ENCODE measurements at regions not wholly inside any gene's neighbourhood (a gene's known extent, or its start where the extent isn't known, plus 50 kb on each side); places are given as distances from the start of the nearest gene placed in this dataset.

GRCh38 chr4:123708902-123709301 lies 312.3 kb downstream of the SPRY1 start:
- no peaks in the 10 kb centered on the region for H3K4me1 Mint-ChIP-seq (ENCODE audit: unreplicated experiment)
- no peak for DNase-seq (ENCODE audit: extremely low spot score, unreplicated experiment)
- no peaks in the 10 kb centered on the region for H3K27me3 Mint-ChIP-seq
- no peak overlapping the region for H3K4me3 Mint-ChIP-seq
- no peak for TF ChIP-seq CTCF (conservative IDR thresholded peaks at IDR 0.05)
- H3K9me3 Mint-ChIP-seq = peaks cover 7% of the 10 kb centered on the region
- H3K27ac Mint-ChIP-seq = no peak overlapping the region
- H3K36me3 Mint-ChIP-seq = peaks cover 6% of the 10 kb centered on the region

- H3K27ac Mint-ChIP-seq = no peak overlapping the region
- peaks cover 11% of the 10 kb centered on the region for H3K9me3 Mint-ChIP-seq
- DNase-seq (ENCODE audit: extremely low spot score, unreplicated experiment) = no peak
- no peaks in the 10 kb centered on the region for H3K27me3 Mint-ChIP-seq
- H3K36me3 Mint-ChIP-seq = peaks cover 6% of the 10 kb centered on the region
- H3K4me3 Mint-ChIP-seq = no peak overlapping the region
- TF ChIP-seq CTCF (conservative IDR thresholded peaks at IDR 0.05) = no peak
- no peaks in the 10 kb centered on the region for H3K4me1 Mint-ChIP-seq (ENCODE audit: unreplicated experiment)
Observed at GRCh38 chr4:123709336-123709735, 312.7 kb downstream of the SPRY1 start.

- Mint-ChIP-seq H3K27ac (no peak overlapping the region), H3K27me3 (peaks cover under 1% of the 10 kb centered on the region), H3K9me3 (peaks cover 21% of the 10 kb centered on the region), H3K4me3 (no peak overlapping the region), H3K4me1 (ENCODE audit: unreplicated experiment) (no peaks in the 10 kb centered on the region), H3K36me3 (no peaks in the 10 kb centered on the region)
- no peak for DNase-seq (ENCODE audit: extremely low spot score, unreplicated experiment)
- no peak for TF ChIP-seq CTCF (conservative IDR thresholded peaks at IDR 0.05)
Observed at GRCh38 chr4:123731035-123731434, 334.4 kb downstream of the SPRY1 start.

GRCh38 chr4:123737156-123737555 lies 340.6 kb downstream of the SPRY1 start:
- Mint-ChIP-seq H3K4me1 (ENCODE audit: unreplicated experiment) (peaks cover 4% of the 10 kb centered on the region), H3K4me3 (no peak overlapping the region), H3K36me3 (no peaks in the 10 kb centered on the region), H3K27me3 (peaks cover 4% of the 10 kb centered on the region), H3K27ac (no peak overlapping the region), H3K9me3 (peaks cover 6% of the 10 kb centered on the region)
- no peak for TF ChIP-seq CTCF (conservative IDR thresholded peaks at IDR 0.05)
- no peak for DNase-seq (ENCODE audit: extremely low spot score, unreplicated experiment)

- DNase-seq (ENCODE audit: extremely low spot score, unreplicated experiment) = no peak
- H3K9me3 Mint-ChIP-seq = peaks cover 2% of the 10 kb centered on the region
- H3K36me3 Mint-ChIP-seq = no peaks in the 10 kb centered on the region
- no peak for TF ChIP-seq CTCF (conservative IDR thresholded peaks at IDR 0.05)
- peaks cover 4% of the 10 kb centered on the region for H3K27me3 Mint-ChIP-seq
- peaks cover 5% of the 10 kb centered on the region for H3K4me1 Mint-ChIP-seq (ENCODE audit: unreplicated experiment)
- H3K4me3 Mint-ChIP-seq = no peak overlapping the region
- no peak overlapping the region for H3K27ac Mint-ChIP-seq
Observed at GRCh38 chr4:123739806-123740205, 343.2 kb downstream of the SPRY1 start.

- no peaks in the 10 kb centered on the region for H3K36me3 Mint-ChIP-seq
- peaks cover 4% of the 10 kb centered on the region for H3K27me3 Mint-ChIP-seq
- H3K27ac Mint-ChIP-seq = no peak overlapping the region
- DNase-seq (ENCODE audit: extremely low spot score, unreplicated experiment) = no peak
- no peaks in the 10 kb centered on the region for H3K9me3 Mint-ChIP-seq
- no peak overlapping the region for H3K4me3 Mint-ChIP-seq
- no peak for TF ChIP-seq CTCF (conservative IDR thresholded peaks at IDR 0.05)
- H3K4me1 Mint-ChIP-seq (ENCODE audit: unreplicated experiment) = peaks cover 10% of the 10 kb centered on the region
Observed at GRCh38 chr4:123740236-123740635, 343.6 kb downstream of the SPRY1 start.
